SJCRH30 (cell line): ENCODE measurements at regions not wholly inside any gene's neighbourhood (a gene's known extent, or its start where the extent isn't known, plus 50 kb on each side); places are given as distances from the start of the nearest gene placed in this dataset.
"Not testable (repeated sequence)": the region's sequence is repeated elsewhere in the genome, so short reads cannot be mapped to it uniquely, and the experiment has no call there.

ENCODE experiments used
- DNase-seq, 2 experiments: peaks; one replicate each; pipeline ENCODE4 v3.0.0-alpha.2; 2015 to 2020
- H3K27ac ChIP-seq: fragments of 250-450 bp; sonication (Bioruptor Pico); 2 replicates; pipeline ENCODE4 v1.5.1; 2020; ENCODE audit warnings: mild to moderate bottlenecking, moderate library complexity
- H3K27me3 ChIP-seq: fragments of 250-450 bp; sonication (Bioruptor Pico); 2 replicates; pipeline ENCODE4 v1.5.1; 2020; ENCODE audit warnings: mild to moderate bottlenecking, moderate library complexity
- H3K36me3 ChIP-seq: fragments of 250-450 bp; sonication (Bioruptor Pico); 2 replicates; pipeline ENCODE4 v1.5.1; 2020; ENCODE audit warnings: mild to moderate bottlenecking, moderate library complexity
- H3K4me1 ChIP-seq: fragments of 250-450 bp; sonication (Bioruptor Pico); 2 replicates; pipeline ENCODE4 v1.5.1; 2020; ENCODE audit warnings: mild to moderate bottlenecking, moderate library complexity
- H3K4me3 ChIP-seq: fragments of 250-450 bp; sonication (Bioruptor Pico); 2 replicates; pipeline ENCODE4 v1.5.1; 2020; ENCODE audit warnings: mild to moderate bottlenecking, moderate library complexity
- H3K9me3 ChIP-seq: fragments of 250-450 bp; sonication (Bioruptor Pico); replicated peaks from 2 replicates; pipeline ENCODE4 v1.5.1; 2020; ENCODE audit warnings: mild to moderate bottlenecking, moderate library complexity

- no peaks in the 10 kb centered on the region for H3K9me3 ChIP-seq
- H3K27ac ChIP-seq, result no peak overlapping the region
- no peak for DNase-seq
- H3K4me1 ChIP-seq, result no peaks in the 10 kb centered on the region
- H3K4me3 ChIP-seq, result no peak overlapping the region
- no peaks in the 10 kb centered on the region for H3K36me3 ChIP-seq
- H3K27me3 ChIP-seq, result no peaks in the 10 kb centered on the region
Observed at GRCh38 chr7:89563597-89563996, 590.7 kb upstream of the STEAP1 start.

GRCh38 chr7:89584896-89585295, 569.4 kb upstream of the STEAP1 start:
- no peaks in the 10 kb centered on the region for H3K4me1 ChIP-seq
- H3K36me3 ChIP-seq, result no peaks in the 10 kb centered on the region
- DNase-seq, result no peak
- no peak overlapping the region for H3K27ac ChIP-seq
- no peaks in the 10 kb centered on the region for H3K9me3 ChIP-seq
- no peaks in the 10 kb centered on the region; the same call in 1 of the 2 replicates for H3K27me3 ChIP-seq
- no peak overlapping the region for H3K4me3 ChIP-seq

- Histone ChIP-seq H3K27ac (no peak overlapping the region), H3K4me1 (no peaks in the 10 kb centered on the region), H3K27me3 (no peaks in the 10 kb centered on the region), H3K9me3 (no peaks in the 10 kb centered on the region), H3K36me3 (no peaks in the 10 kb centered on the region), H3K4me3 (no peak overlapping the region)
- no peak for DNase-seq
Observed at GRCh38 chr7:89593125-89593524, 561.1 kb upstream of the STEAP1 start.

GRCh38 chr7:89602984-89603383, 551.3 kb upstream of the STEAP1 start:
- no peak for DNase-seq
- no peak overlapping the region for H3K4me3 ChIP-seq
- H3K36me3 ChIP-seq, result no peaks in the 10 kb centered on the region
- no peaks in the 10 kb centered on the region for H3K27me3 ChIP-seq
- no peaks in the 10 kb centered on the region for H3K4me1 ChIP-seq
- no peaks in the 10 kb centered on the region; the same call in 1 of the 2 replicates for H3K9me3 ChIP-seq
- no peak overlapping the region for H3K27ac ChIP-seq

- Histone ChIP-seq H3K4me3 (no peak overlapping the region), H3K4me1 (no peaks in the 10 kb centered on the region), H3K36me3 (no peaks in the 10 kb centered on the region), H3K27ac (no peak overlapping the region), H3K27me3 (no peaks in the 10 kb centered on the region), H3K9me3 (no peaks in the 10 kb centered on the region; the same call in 1 of the 2 replicates)
- no peak for DNase-seq
Observed at GRCh38 chr7:89605362-89605761, 548.9 kb upstream of the STEAP1 start.

GRCh38 chr7:89606511-89606910, 547.8 kb upstream of the STEAP1 start:
- no peaks in the 10 kb centered on the region for H3K27me3 ChIP-seq
- H3K36me3 ChIP-seq, result no peaks in the 10 kb centered on the region
- no peaks in the 10 kb centered on the region for H3K4me1 ChIP-seq
- H3K9me3 ChIP-seq, result no peaks in the 10 kb centered on the region
- no peak overlapping the region for H3K4me3 ChIP-seq
- H3K27ac ChIP-seq, result no peak overlapping the region
- DNase-seq, result no peak

GRCh38 chr7:89607792-89608191, 546.5 kb upstream of the STEAP1 start:
- H3K36me3 ChIP-seq, result no peaks in the 10 kb centered on the region
- no peaks in the 10 kb centered on the region for H3K4me1 ChIP-seq
- H3K9me3 ChIP-seq, result no peaks in the 10 kb centered on the region
- H3K4me3 ChIP-seq, result no peak overlapping the region
- H3K27ac ChIP-seq, result no peak overlapping the region
- no peaks in the 10 kb centered on the region for H3K27me3 ChIP-seq
- peak; percentile 11 to 24 for DNase-seq

GRCh38 chr7:89616829-89617228, 537.4 kb upstream of the STEAP1 start:
- H3K9me3 ChIP-seq, H3K27ac ChIP-seq, H3K27me3 ChIP-seq, H3K4me1 ChIP-seq, H3K36me3 ChIP-seq, DNase-seq, H3K4me3 ChIP-seq: not testable (repeated sequence)

- Histone ChIP-seq H3K36me3 (no peaks in the 10 kb centered on the region), H3K27me3 (no peaks in the 10 kb centered on the region), H3K27ac (no peak overlapping the region), H3K4me3 (no peak overlapping the region), H3K9me3 (no peaks in the 10 kb centered on the region), H3K4me1 (no peaks in the 10 kb centered on the region)
- DNase-seq, result no peak
Observed at GRCh38 chr7:89618274-89618673, 536.0 kb upstream of the STEAP1 start.

GRCh38 chr7:89621925-89622641, 532.2 kb upstream of the STEAP1 start:
- Histone ChIP-seq H3K36me3 (no peaks in the 10 kb centered on the region), H3K27ac (no peak overlapping the region), H3K4me3 (no peak overlapping the region), H3K4me1 (no peaks in the 10 kb centered on the region), H3K9me3 (no peaks in the 10 kb centered on the region), H3K27me3 (0 out of 2 replicates have a peak, but pooled peaks cover 3% of the 10 kb centered on the region)
- no peak for DNase-seq

- no peak overlapping the region for H3K27ac ChIP-seq
- H3K4me1 ChIP-seq, result no peaks in the 10 kb centered on the region
- H3K36me3 ChIP-seq, result no peaks in the 10 kb centered on the region
- H3K4me3 ChIP-seq, result no peak overlapping the region
- H3K9me3 ChIP-seq, result no peaks in the 10 kb centered on the region
- peak; percentile 25 to 72 for DNase-seq
- 0 out of 2 replicates have a peak, but pooled peaks cover 3% of the 10 kb centered on the region for H3K27me3 ChIP-seq
Observed at GRCh38 chr7:89623018-89623672, 531.1 kb upstream of the STEAP1 start.

GRCh38 chr7:89624155-89624554, 530.1 kb upstream of the STEAP1 start:
- H3K27ac ChIP-seq, H3K4me3 ChIP-seq, H3K36me3 ChIP-seq, DNase-seq, H3K9me3 ChIP-seq, H3K27me3 ChIP-seq, H3K4me1 ChIP-seq: not testable (repeated sequence)

- no peaks in the 10 kb centered on the region for H3K4me1 ChIP-seq
- no peaks in the 10 kb centered on the region for H3K27me3 ChIP-seq
- no peaks in the 10 kb centered on the region for H3K9me3 ChIP-seq
- H3K36me3 ChIP-seq, result no peaks in the 10 kb centered on the region
- no peak for DNase-seq
- no peak overlapping the region for H3K27ac ChIP-seq
- H3K4me3 ChIP-seq, result no peak overlapping the region
Observed at GRCh38 chr7:89648509-89648908, 505.8 kb upstream of the STEAP1 start.

GRCh38 chr7:89655946-89656345, 498.3 kb upstream of the STEAP1 start:
- peaks cover 5% of the 10 kb centered on the region for H3K9me3 ChIP-seq
- H3K27me3 ChIP-seq, result no peaks in the 10 kb centered on the region
- no peaks in the 10 kb centered on the region for H3K36me3 ChIP-seq
- no peak overlapping the region for H3K27ac ChIP-seq
- H3K4me1 ChIP-seq, result no peaks in the 10 kb centered on the region
- no peak for DNase-seq
- no peak overlapping the region for H3K4me3 ChIP-seq

- Histone ChIP-seq H3K4me1 (0 out of 2 replicates have a peak, but pooled peaks cover 2% of the 10 kb centered on the region), H3K27me3 (no peaks in the 10 kb centered on the region), H3K27ac (no peak overlapping the region), H3K36me3 (no peaks in the 10 kb centered on the region), H3K4me3 (no peak overlapping the region), H3K9me3 (peaks cover 7% of the 10 kb centered on the region)
- DNase-seq, result no peak
Observed at GRCh38 chr7:89661876-89662275, 492.4 kb upstream of the STEAP1 start.
